ENCODE measurements at regions not wholly inside any gene's neighbourhood (a gene's known extent, or its start where the extent isn't known, plus 50 kb on each side); places are given as distances from the start of the nearest gene placed in this dataset.

- no peak overlapping the region for H3K27ac Mint-ChIP-seq
Measured at GRCh38 chr16:85398688-85399582, 214.2 kb upstream of the GSE1 start.

GRCh38 chr16:85399583-85400284, 213.4 kb upstream of the GSE1 start:
- Mint-ChIP-seq H3K36me3 (no peaks in the 10 kb centered on the region), H3K9me3 (no peaks in the 10 kb centered on the region), H3K27me3 (ENCODE audit: low read depth in 2 of 2) (peaks cover 0 to 5% of the 10 kb centered on the region in 2 donors), H3K4me3 (no peak overlapping the region), H3K27ac (no peak overlapping the region), H3K4me1 (no peaks in the 10 kb centered on the region)
- WGBS (ENCODE audit: insufficient coverage) = 80% methylated on average over 23 of the region's 23 CpGs
- H3K27ac ChIP-seq (ENCODE audit: low read length) = no peak overlapping the region
- DNase-seq = no peak
- intact Hi-C loops (cut with micrococcal nuclease) = no loop called here
- H3K4me3 ChIP-seq (ENCODE audit: low read length) = no peak overlapping the region
- H3K9me3 ChIP-seq (ENCODE audit: control insufficient read depth, insufficient read depth, low read length) = no peaks in the 10 kb centered on the region
- ATAC-seq = no peak
- no peaks in the 10 kb centered on the region for H3K36me3 ChIP-seq (ENCODE audit: control insufficient read depth, insufficient read depth, low read length)
- H3K27me3 ChIP-seq (ENCODE audit: control insufficient read depth, insufficient read depth, low read length) = no peaks in the 10 kb centered on the region
- no peak for TF ChIP-seq CTCF (IDR thresholded peaks at IDR 0.05)
- H3K4me1 ChIP-seq (ENCODE audit: control insufficient read depth, insufficient read depth, low read length) = no peaks in the 10 kb centered on the region

More at GRCh38 chr16:85398688-85399582, 214.2 kb upstream of the GSE1 start:
- Histone ChIP-seq H3K36me3 (ENCODE audit: control insufficient read depth, insufficient read depth, low read length) (no peaks in the 10 kb centered on the region), H3K9me3 (ENCODE audit: control insufficient read depth, insufficient read depth, low read length) (no peaks in the 10 kb centered on the region), H3K27ac (ENCODE audit: low read length) (no peak overlapping the region), H3K4me3 (ENCODE audit: low read length) (no peak overlapping the region), H3K27me3 (ENCODE audit: control insufficient read depth, insufficient read depth, low read length) (no peaks in the 10 kb centered on the region), H3K4me1 (ENCODE audit: control insufficient read depth, insufficient read depth, low read length) (no peaks in the 10 kb centered on the region)
- DNase-seq = peak in 1 of 2 donors; percentile 10
- peaks cover 0 to 5% of the 10 kb centered on the region in 2 donors for H3K27me3 Mint-ChIP-seq (ENCODE audit: low read depth in 2 of 2)
- TF ChIP-seq CTCF (IDR thresholded peaks at IDR 0.05) = no peak
- peak in 1 of 3 donors; percentile 21 for ATAC-seq
- H3K4me3 Mint-ChIP-seq = no peak overlapping the region
- intact Hi-C loops (cut with micrococcal nuclease) = no loop called here
- 79% methylated on average over 20 of the region's 22 CpGs for WGBS (ENCODE audit: insufficient coverage)
- H3K9me3 Mint-ChIP-seq = no peaks in the 10 kb centered on the region
- no peaks in the 10 kb centered on the region for H3K36me3 Mint-ChIP-seq
- no peaks in the 10 kb centered on the region for H3K4me1 Mint-ChIP-seq

DNA sequence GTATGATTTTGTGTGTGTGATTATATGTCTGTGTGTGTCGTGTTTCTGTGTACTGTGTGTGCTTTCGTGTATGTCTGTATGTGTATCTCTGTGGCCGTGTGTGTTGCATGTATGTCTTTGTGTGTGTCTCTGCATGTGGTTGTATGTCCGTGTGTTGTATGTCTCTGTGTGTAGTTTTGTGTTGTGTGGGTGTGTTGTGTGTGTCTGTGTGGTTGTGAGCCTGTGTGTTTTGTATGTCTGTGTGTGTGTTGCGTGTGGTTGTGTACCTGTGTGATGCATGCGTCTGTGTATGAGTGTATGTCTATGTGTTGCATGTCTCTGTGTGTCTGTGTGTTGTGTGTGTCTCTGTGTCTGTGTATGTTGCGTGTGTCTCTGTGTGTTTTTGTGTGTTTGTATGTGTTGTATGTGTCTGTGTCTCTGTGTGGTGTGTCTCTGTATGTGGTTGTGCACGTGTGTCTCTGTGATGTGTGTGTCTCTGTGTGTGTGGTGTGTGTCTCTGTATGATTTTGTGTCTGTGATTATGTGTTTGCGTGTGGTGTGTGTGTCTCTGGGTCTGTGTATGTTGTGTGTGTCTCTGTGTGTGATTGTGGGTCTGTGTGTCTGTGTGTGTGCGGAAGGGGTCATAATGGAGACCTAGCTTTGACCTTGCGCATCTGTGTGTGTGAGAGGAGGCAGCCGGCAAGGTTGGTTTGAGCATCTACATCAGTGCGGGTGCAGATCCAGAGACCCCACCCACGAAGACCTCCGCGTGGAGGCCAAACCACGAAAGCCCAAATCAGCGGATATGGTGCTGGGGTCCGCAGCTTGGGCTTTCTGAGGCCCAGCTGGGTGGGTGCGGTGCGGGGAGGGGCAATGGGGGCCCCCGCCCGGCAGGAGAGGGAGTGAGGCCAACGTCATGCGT, 212.6 kb upstream of the GSE1 start:
- Histone ChIP-seq H3K9me3 (ENCODE audit: control insufficient read depth, insufficient read depth, low read length) (no peaks in the 10 kb centered on the region), H3K27ac (ENCODE audit: low read length) (no peak overlapping the region), H3K36me3 (ENCODE audit: control insufficient read depth, insufficient read depth, low read length) (no peaks in the 10 kb centered on the region), H3K4me1 (ENCODE audit: control insufficient read depth, insufficient read depth, low read length) (no peaks in the 10 kb centered on the region), H3K27me3 (ENCODE audit: control insufficient read depth, insufficient read depth, low read length) (no peaks in the 10 kb centered on the region), H3K4me3 (ENCODE audit: low read length) (no peak overlapping the region)
- Mint-ChIP-seq H3K4me1 (no peaks in the 10 kb centered on the region), H3K36me3 (no peaks in the 10 kb centered on the region), H3K4me3 (no peak overlapping the region), H3K27me3 (ENCODE audit: low read depth in 2 of 2) (peaks cover 0 to 5% of the 10 kb centered on the region in 2 donors), H3K9me3 (no peaks in the 10 kb centered on the region), H3K27ac (no peak overlapping the region)
- DNase-seq (peak in 1 of 2 donors; percentile 3), ATAC-seq (no peak)
- TF ChIP-seq CTCF (IDR thresholded peaks at IDR 0.05) = no peak
- 94% methylated on average over 23 of the region's 25 CpGs for WGBS (ENCODE audit: insufficient coverage)
- intact Hi-C loops (cut with micrococcal nuclease) = no loop called here
